GM12878 (cell line): ENCODE measurements at regions not wholly inside any gene's neighbourhood (a gene's known extent, or its start where the extent isn't known, plus 50 kb on each side); places are given as distances from the start of the nearest gene placed in this dataset.

Experiments
- ATAC-seq: fragments of 200-7000 bp; cut with Tn5 transposase; 3 replicates; pipeline ENCODE4 v1.9.1; 2020; ENCODE audit warnings: mild to moderate bottlenecking, moderate library complexity
- BruUV-seq: library from RNA; stranded (reverse); fragments of 400-500 nt; replicated peaks from 2 replicates; lab custom pipeline; 2021; lab: Mats Ljungman, UMichigan
- CTCF ChIA-PET: fragments of 300-600 bp; sonication (Branson Sonifier 250); formaldehyde crosslinking; extraction: SDS; loops from one replicate; lab custom pipeline; 2021; ENCODE audit warnings: inconsistent platforms; lab: Yijun Ruan, JAX
- POLR2A ChIA-PET: fragments of 350-600 bp; formaldehyde crosslinking; extraction: SDS; loops from one replicate; lab custom pipeline; 2021; ENCODE audit warnings: inconsistent platforms; lab: Charles Lee
- RAD21 ChIA-PET: fragments of 300-600 bp; sonication (Branson Sonifier 250); formaldehyde crosslinking; loops from one replicate; lab custom pipeline; 2023; ENCODE audit warnings: antibody characterized with exemption; ENCODE audit not compliant: unreplicated experiment; lab: Charles Lee
- SMC1A ChIA-PET: fragments of 300-600 bp; sonication (Branson Sonifier 250); formaldehyde crosslinking; loops from one replicate; lab custom pipeline; 2023; ENCODE audit not compliant: unreplicated experiment, uncharacterized antibody; lab: Charles Lee
- DNase-seq: peaks from one replicate; pipeline ENCODE4 v3.0.0-alpha.2; 2011; ENCODE audit warnings: low read depth, low spot score
- FAIRE-seq: peaks from 3 replicates; lab custom pipeline; 2011; peaks lifted over from hg19 to GRCh38; lab: Jason Lieb, UNC
- H2AFZ ChIP-seq: 2 replicates; pipeline ENCODE4 v1.6.0; 2011; ENCODE audit warnings: low read depth, low read length, control low read depth; ENCODE audit not compliant: control insufficient read depth
- H3K27ac ChIP-seq: 2 replicates; pipeline ENCODE4 v1.5.1; 2011; ENCODE audit warnings: control low read depth; ENCODE audit not compliant: control insufficient read depth, insufficient read depth
- H3K27me3 ChIP-seq, 2 experiments: replicated peaks in 1 of 2; 2 replicates each; pipeline versions ENCODE4 v1.6.0 to v1.6.1; 2011; ENCODE audit warnings: low read length in 1 of 2; ENCODE audit not compliant: control insufficient read depth in 2 of 2, insufficient read depth in 2 of 2
- H3K36me3 ChIP-seq, 2 experiments: 2 replicates each; pipeline ENCODE4 v1.5.1; 2011; ENCODE audit warnings: low read length in 1 of 2; ENCODE audit not compliant: control insufficient read depth in 2 of 2, insufficient read depth in 2 of 2
- H3K4me1 ChIP-seq: 2 replicates; pipeline ENCODE4 v1.6.1; 2011; ENCODE audit warnings: mild to moderate bottlenecking, low read length, moderate library complexity, mixed read lengths; ENCODE audit not compliant: control insufficient read depth, insufficient read depth
- H3K4me2 ChIP-seq: 2 replicates; pipeline ENCODE4 v1.6.0; 2011; ENCODE audit warnings: control low read depth; ENCODE audit not compliant: control insufficient read depth, insufficient read depth
- H3K4me3 ChIP-seq: fragments of 200-600 bp; sonication (generic); 2 replicates; pipeline ENCODE4 v1.5.1; 2016
- H3K79me2 ChIP-seq: 2 replicates; pipeline ENCODE4 v1.6.0; 2011; ENCODE audit warnings: low read length; ENCODE audit not compliant: control insufficient read depth, insufficient read depth
- H3K9ac ChIP-seq: 2 replicates; pipeline ENCODE4 v1.8.0; 2011; ENCODE audit warnings: low read length, control low read depth, mixed read lengths; ENCODE audit not compliant: control insufficient read depth, insufficient read depth
- H3K9me3 ChIP-seq: replicated peaks from 3 replicates; pipeline ENCODE4 v1.5.1; 2011; ENCODE audit warnings: mild to moderate bottlenecking, low read length; ENCODE audit not compliant: control insufficient read depth, insufficient read depth
- H4K20me1 ChIP-seq: 2 replicates; pipeline ENCODE4 v1.6.0; 2011; ENCODE audit not compliant: control insufficient read depth, insufficient read depth
- CHD4 ChIP-seq: fragments of 200-600 bp; sonication (generic); IDR thresholded peaks from 2 replicates; pipeline ENCODE4 v1.6.1; 2016; ENCODE audit warnings: mild to moderate bottlenecking
- HDAC6 ChIP-seq: fragments of 200-600 bp; sonication (generic); IDR thresholded peaks from one replicate; pipeline ENCODE4 v1.8.0; 2017; ENCODE audit warnings: antibody characterized with exemption; ENCODE audit not compliant: unreplicated experiment
- KDM1A ChIP-seq: fragments of 200-600 bp; sonication (generic); IDR thresholded peaks from 2 replicates; pipeline ENCODE4 v1.6.1; 2016; ENCODE audit warnings: borderline replicate concordance
- MLLT1 ChIP-seq: fragments of 450-650 bp; IDR thresholded peaks from 2 replicates; pipeline ENCODE4 v1.6.1; 2016; ENCODE audit warnings: mild to moderate bottlenecking
- RELA ChIP-seq: fragments of 450-650 bp; IDR thresholded peaks from 2 replicates; pipeline ENCODE4 v1.8.0; 2014; ENCODE audit warnings: borderline replicate concordance; ENCODE audit not compliant: partially characterized antibody
- RUNX3 ChIP-seq: IDR thresholded peaks from 2 replicates; pipeline ENCODE4 v1.6.1; 2012; ENCODE audit warnings: low read length, inconsistent platforms
- SMAD1 ChIP-seq: fragments of 450-650 bp; IDR thresholded peaks from 2 replicates; pipeline ENCODE4 v1.6.1; 2018; ENCODE audit warnings: mild to moderate bottlenecking, low read depth; ENCODE audit not compliant: partially characterized antibody
- SPI1 ChIP-seq: IDR thresholded peaks from 2 replicates; pipeline ENCODE4 v1.6.1; 2011; ENCODE audit warnings: low read depth, mild to moderate bottlenecking, low read length, moderate library complexity, borderline replicate concordance; ENCODE audit not compliant: insufficient read depth
- TARDBP ChIP-seq: IDR thresholded peaks from 2 replicates; pipeline ENCODE4 v1.6.1; 2016; ENCODE audit warnings: borderline replicate concordance
- USF1 ChIP-seq: IDR thresholded peaks from 2 replicates; pipeline ENCODE4 v1.6.1; 2011; ENCODE audit warnings: borderline replicate concordance, low read depth, mild to moderate bottlenecking, moderate library complexity, mixed read lengths, low read length; ENCODE audit not compliant: insufficient read depth; ENCODE audit errors: extremely low read length
- WGBS: methylation state at CpG from one replicate; pipeline ENCODE4 v1.1.6; 2016; ENCODE audit warnings: low lambda C conversion rate; ENCODE audit not compliant: insufficient replicate concordance, insufficient coverage; ENCODE audit errors: missing lambda C conversion rate; 5-methylcytosine and 5-hydroxymethylcytosine counted together
- in situ Hi-C: fragments of 300-500 bp; cut with MboI; formaldehyde crosslinking; loops from 9 replicates; pipeline ENCODE4 v1.14.3; 2018; ENCODE audit warnings: mixed read lengths
- intact Hi-C: fragments of 100-400 bp; cut with micrococcal nuclease; formaldehyde crosslinking; loops from one replicate; pipeline ENCODE4 v1.14.2; 2022; ENCODE audit not compliant: unreplicated experiment
- TF ChIP-seq, protein P1 (sequence below): fragments of 450-650 bp; formaldehyde crosslinking; IDR thresholded peaks from 2 replicates; pipeline ENCODE4 v1.4.0; 2020; ENCODE audit warnings: mild to moderate bottlenecking, moderate library complexity
- TF ChIP-seq, protein P2 (sequence below): IDR thresholded peaks from 2 replicates; pipeline ENCODE4 v1.6.1; 2012; ENCODE audit warnings: low read depth, low read length, improper control_type of control experiment
- TF ChIP-seq, protein P3 (sequence below): fragments of 450-650 bp; IDR thresholded peaks from 2 replicates; pipeline ENCODE4 v1.6.1; 2014; ENCODE audit warnings: mild to moderate bottlenecking

DNA sequence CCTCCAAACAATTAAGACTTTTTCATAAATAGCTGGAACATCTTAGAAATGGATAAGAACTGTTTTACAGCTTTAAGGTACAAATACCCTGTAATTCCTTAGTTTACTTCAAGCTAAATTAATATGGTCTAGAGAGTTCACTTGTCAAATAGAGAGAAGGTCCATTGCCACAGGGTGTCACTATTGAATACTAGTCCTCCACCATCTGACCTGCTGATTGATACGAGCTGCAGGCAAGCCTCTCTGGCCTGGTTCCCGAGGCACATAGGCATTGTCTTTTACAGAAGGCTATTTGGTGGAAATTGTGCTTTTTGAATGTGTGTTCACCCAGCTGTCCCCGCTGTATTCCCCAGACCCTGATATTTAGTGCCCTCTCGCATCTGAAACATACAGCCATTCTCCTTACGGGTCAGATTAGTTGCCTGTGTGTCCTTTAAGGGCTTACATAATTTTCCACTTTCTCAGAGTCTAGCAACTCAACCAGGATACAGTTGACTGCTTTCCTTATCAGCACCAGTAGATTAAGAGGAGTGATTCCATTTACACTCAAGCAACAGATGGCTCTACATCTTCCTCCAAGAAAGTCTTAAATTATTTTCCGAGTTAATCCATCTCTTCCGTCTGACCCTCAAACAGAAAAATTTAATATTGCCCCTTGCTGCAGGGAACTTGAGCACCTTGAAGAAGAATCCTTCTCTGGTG is 788.8 kb upstream of the FAT3 start (continued):
- TF ChIP-seq MLLT1 (no peak), HDAC6 (no peak)
- TF ChIP-seq, protein P1, sequence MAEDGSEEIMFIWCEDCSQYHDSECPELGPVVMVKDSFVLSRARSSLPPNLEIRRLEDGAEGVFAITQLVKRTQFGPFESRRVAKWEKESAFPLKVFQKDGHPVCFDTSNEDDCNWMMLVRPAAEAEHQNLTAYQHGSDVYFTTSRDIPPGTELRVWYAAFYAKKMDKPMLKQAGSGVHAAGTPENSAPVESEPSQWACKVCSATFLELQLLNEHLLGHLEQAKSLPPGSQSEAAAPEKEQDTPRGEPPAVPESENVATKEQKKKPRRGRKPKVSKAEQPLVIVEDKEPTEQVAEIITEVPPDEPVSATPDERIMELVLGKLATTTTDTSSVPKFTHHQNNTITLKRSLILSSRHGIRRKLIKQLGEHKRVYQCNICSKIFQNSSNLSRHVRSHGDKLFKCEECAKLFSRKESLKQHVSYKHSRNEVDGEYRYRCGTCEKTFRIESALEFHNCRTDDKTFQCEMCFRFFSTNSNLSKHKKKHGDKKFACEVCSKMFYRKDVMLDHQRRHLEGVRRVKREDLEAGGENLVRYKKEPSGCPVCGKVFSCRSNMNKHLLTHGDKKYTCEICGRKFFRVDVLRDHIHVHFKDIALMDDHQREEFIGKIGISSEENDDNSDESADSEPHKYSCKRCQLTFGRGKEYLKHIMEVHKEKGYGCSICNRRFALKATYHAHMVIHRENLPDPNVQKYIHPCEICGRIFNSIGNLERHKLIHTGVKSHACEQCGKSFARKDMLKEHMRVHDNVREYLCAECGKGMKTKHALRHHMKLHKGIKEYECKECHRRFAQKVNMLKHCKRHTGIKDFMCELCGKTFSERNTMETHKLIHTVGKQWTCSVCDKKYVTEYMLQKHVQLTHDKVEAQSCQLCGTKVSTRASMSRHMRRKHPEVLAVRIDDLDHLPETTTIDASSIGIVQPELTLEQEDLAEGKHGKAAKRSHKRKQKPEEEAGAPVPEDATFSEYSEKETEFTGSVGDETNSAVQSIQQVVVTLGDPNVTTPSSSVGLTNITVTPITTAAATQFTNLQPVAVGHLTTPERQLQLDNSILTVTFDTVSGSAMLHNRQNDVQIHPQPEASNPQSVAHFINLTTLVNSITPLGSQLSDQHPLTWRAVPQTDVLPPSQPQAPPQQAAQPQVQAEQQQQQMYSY (CRISPR knock-in tag), result no peak

- ChIA-PET CTCF (no interaction called here), POLR2A (no interaction called here), SMC1A (no interaction called here), RAD21 (no interaction called here)
- Histone ChIP-seq H3K27me3 (no peaks in the 10 kb centered on the region), H3K4me1 (no peaks in the 10 kb centered on the region), H3K36me3 (no peaks in the 10 kb centered on the region; a peak in 1 of 4 replicates), H3K9me3 (no peaks in the 10 kb centered on the region), H3K4me3 (no peak overlapping the region), H3K79me2 (no peaks in the 10 kb centered on the region), H4K20me1 (no peaks in the 10 kb centered on the region), H2AFZ (no peak overlapping the region), H3K4me2 (no peak overlapping the region), H3K27ac (no peak overlapping the region), H3K9ac (no peak overlapping the region)
- in situ Hi-C loops (no loop called here), intact Hi-C loops (no loop called here)
- FAIRE-seq, result no peak
- no TSS peak for BruUV-seq
- DNase-seq, result no peak
- no peak for ATAC-seq
- 34% methylated on average over 8 of the region's 8 CpGs for WGBS
- no peak for TF ChIP-seq RELA
- no peak for TF ChIP-seq SMAD1
- TF ChIP-seq USF1, result no peak
- TF ChIP-seq, protein P2, sequence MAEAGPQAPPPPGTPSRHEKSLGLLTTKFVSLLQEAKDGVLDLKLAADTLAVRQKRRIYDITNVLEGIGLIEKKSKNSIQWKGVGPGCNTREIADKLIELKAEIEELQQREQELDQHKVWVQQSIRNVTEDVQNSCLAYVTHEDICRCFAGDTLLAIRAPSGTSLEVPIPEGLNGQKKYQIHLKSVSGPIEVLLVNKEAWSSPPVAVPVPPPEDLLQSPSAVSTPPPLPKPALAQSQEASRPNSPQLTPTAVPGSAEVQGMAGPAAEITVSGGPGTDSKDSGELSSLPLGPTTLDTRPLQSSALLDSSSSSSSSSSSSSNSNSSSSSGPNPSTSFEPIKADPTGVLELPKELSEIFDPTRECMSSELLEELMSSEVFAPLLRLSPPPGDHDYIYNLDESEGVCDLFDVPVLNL, result no peak
- TF ChIP-seq RUNX3, result no peak
- TF ChIP-seq, protein P3, sequence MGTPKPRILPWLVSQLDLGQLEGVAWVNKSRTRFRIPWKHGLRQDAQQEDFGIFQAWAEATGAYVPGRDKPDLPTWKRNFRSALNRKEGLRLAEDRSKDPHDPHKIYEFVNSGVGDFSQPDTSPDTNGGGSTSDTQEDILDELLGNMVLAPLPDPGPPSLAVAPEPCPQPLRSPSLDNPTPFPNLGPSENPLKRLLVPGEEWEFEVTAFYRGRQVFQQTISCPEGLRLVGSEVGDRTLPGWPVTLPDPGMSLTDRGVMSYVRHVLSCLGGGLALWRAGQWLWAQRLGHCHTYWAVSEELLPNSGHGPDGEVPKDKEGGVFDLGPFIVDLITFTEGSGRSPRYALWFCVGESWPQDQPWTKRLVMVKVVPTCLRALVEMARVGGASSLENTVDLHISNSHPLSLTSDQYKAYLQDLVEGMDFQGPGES, result no peak
- TF ChIP-seq KDM1A, result no peak
- TF ChIP-seq SPI1, result no peak
- no peak for TF ChIP-seq TARDBP
- no peak for TF ChIP-seq CHD4
These were observed 791.2 kb upstream of the FAT3 start for GRCh38 chr11:91433284-91434010.
